Skeletal muscle cell (primary cell): ENCODE measurements at regions not wholly inside any gene's neighbourhood (a gene's known extent, or its start where the extent isn't known, plus 50 kb on each side); places are given as distances from the start of the nearest gene placed in this dataset.
"Not testable (repeated sequence)": the region's sequence is repeated elsewhere in the genome, so short reads cannot be mapped to it uniquely, and the experiment has no call there.

Experiments used
- DNase-seq: peaks from one replicate; pipeline ENCODE4 v3.0.0-alpha.2; 2010; ENCODE audit warnings: low read depth
- H3K4me3 ChIP-seq: 2 replicates; pipeline ENCODE4 v1.5.1; 2011; ENCODE audit warnings: low read depth, mild to moderate bottlenecking, control low read depth, low read length, moderate library complexity

GRCh38 chr13:62125451-62125850 lies 709.8 kb upstream of the PCDH20 start:
- H3K4me3 ChIP-seq = no peak overlapping the region
- DNase-seq = no peak

- H3K4me3 ChIP-seq = no peak overlapping the region
- peak; percentile 2 for DNase-seq
These were observed 707.8 kb upstream of the PCDH20 start for GRCh38 chr13:62123409-62123808.

GRCh38 chr13:62122434-62122833 lies 706.8 kb upstream of the PCDH20 start:
- H3K4me3 ChIP-seq = no peak overlapping the region
- DNase-seq = no peak

GRCh38 chr13:62119739-62120700 lies 704.4 kb upstream of the PCDH20 start:
- no peak for DNase-seq
- no peak overlapping the region for H3K4me3 ChIP-seq

GRCh38 chr13:62115831-62116230 lies 700.2 kb upstream of the PCDH20 start:
- H3K4me3 ChIP-seq = no peak overlapping the region
- no peak for DNase-seq

GRCh38 chr13:62113179-62113578 lies 697.5 kb upstream of the PCDH20 start:
- DNase-seq = peak; percentile 3
- H3K4me3 ChIP-seq = no peak overlapping the region

- no peak overlapping the region for H3K4me3 ChIP-seq
- no peak for DNase-seq
These were observed 694.4 kb upstream of the PCDH20 start for GRCh38 chr13:62110079-62110478.

- not testable (repeated sequence) for H3K4me3 ChIP-seq, DNase-seq
These were observed 688.5 kb upstream of the PCDH20 start for GRCh38 chr13:62104136-62104535.

- no peak overlapping the region for H3K4me3 ChIP-seq
- DNase-seq = no peak
These were observed 681.0 kb upstream of the PCDH20 start for GRCh38 chr13:62096652-62097051.

GRCh38 chr13:62094932-62095331 lies 679.3 kb upstream of the PCDH20 start:
- DNase-seq = no peak
- no peak overlapping the region for H3K4me3 ChIP-seq

GRCh38 chr13:62093984-62094780 lies 678.5 kb upstream of the PCDH20 start:
- no peak overlapping the region for H3K4me3 ChIP-seq
- DNase-seq = no peak

- no peak overlapping the region for H3K4me3 ChIP-seq
These were observed 677.3 kb upstream of the PCDH20 start for GRCh38 chr13:62092949-62093348.

GRCh38 chr13:62092536-62092935 lies 676.9 kb upstream of the PCDH20 start:
- DNase-seq = no peak
- no peak overlapping the region for H3K4me3 ChIP-seq

More at GRCh38 chr13:62092949-62093348, 677.3 kb upstream of the PCDH20 start:
- DNase-seq = no peak

- no peak overlapping the region for H3K4me3 ChIP-seq
- no peak for DNase-seq
These were observed 672.5 kb upstream of the PCDH20 start for GRCh38 chr13:62088165-62088564.

- H3K4me3 ChIP-seq = no peak overlapping the region
- DNase-seq = no peak
These were observed 671.5 kb upstream of the PCDH20 start for GRCh38 chr13:62087124-62087523.

- no peak overlapping the region for H3K4me3 ChIP-seq
- DNase-seq = no peak
These were observed 669.9 kb upstream of the PCDH20 start for GRCh38 chr13:62085337-62086229.

GRCh38 chr13:62084728-62085127 lies 669.1 kb upstream of the PCDH20 start:
- H3K4me3 ChIP-seq = no peak overlapping the region
- DNase-seq = no peak

GRCh38 chr13:62067821-62068220 lies 652.2 kb upstream of the PCDH20 start:
- no peak overlapping the region for H3K4me3 ChIP-seq

GRCh38 chr13:62065016-62065415 lies 649.4 kb upstream of the PCDH20 start:
- no peak overlapping the region for H3K4me3 ChIP-seq
- DNase-seq = no peak

More at GRCh38 chr13:62067821-62068220, 652.2 kb upstream of the PCDH20 start:
- DNase-seq = no peak
